KOPT-K1 (cell line): ENCODE measurements at regions not wholly inside any gene's neighbourhood (a gene's known extent, or its start where the extent isn't known, plus 50 kb on each side); places are given as distances from the start of the nearest gene placed in this dataset.

ENCODE experiments used
- H3K27ac ChIP-seq: fragments of 200-600 bp; sonication (generic); 2 replicates; pipeline ENCODE4 v1.5.1; 2016; ENCODE audit warnings: antibody characterized with exemption, mild to moderate bottlenecking, low read depth, low read length; ENCODE audit not compliant: poor library complexity, severe bottlenecking
- H3K36me3 ChIP-seq: fragments of 200-600 bp; sonication (generic); 2 replicates; pipeline ENCODE4 v1.5.1; 2017; ENCODE audit warnings: antibody characterized with exemption, mild to moderate bottlenecking, low read length, moderate library complexity; ENCODE audit not compliant: insufficient read depth
- H3K9me3 ChIP-seq: fragments of 200-600 bp; sonication (generic); 2 replicates; pipeline ENCODE4 v1.5.1; 2017; ENCODE audit warnings: antibody characterized with exemption, low read length, mild to moderate bottlenecking; ENCODE audit not compliant: insufficient read depth, poor library complexity, severe bottlenecking

- no peaks in the 10 kb centered on the region for H3K36me3 ChIP-seq
- H3K9me3 ChIP-seq = no peaks in the 10 kb centered on the region
- no peak overlapping the region for H3K27ac ChIP-seq
These were observed 392.7 kb upstream of the FANCL start for GRCh38 chr2:58633613-58634365.

GRCh38 chr2:58631986-58632385 lies 390.9 kb upstream of the FANCL start:
- H3K27ac ChIP-seq = no peak overlapping the region
- H3K36me3 ChIP-seq = no peaks in the 10 kb centered on the region
- H3K9me3 ChIP-seq = no peaks in the 10 kb centered on the region

DNA sequence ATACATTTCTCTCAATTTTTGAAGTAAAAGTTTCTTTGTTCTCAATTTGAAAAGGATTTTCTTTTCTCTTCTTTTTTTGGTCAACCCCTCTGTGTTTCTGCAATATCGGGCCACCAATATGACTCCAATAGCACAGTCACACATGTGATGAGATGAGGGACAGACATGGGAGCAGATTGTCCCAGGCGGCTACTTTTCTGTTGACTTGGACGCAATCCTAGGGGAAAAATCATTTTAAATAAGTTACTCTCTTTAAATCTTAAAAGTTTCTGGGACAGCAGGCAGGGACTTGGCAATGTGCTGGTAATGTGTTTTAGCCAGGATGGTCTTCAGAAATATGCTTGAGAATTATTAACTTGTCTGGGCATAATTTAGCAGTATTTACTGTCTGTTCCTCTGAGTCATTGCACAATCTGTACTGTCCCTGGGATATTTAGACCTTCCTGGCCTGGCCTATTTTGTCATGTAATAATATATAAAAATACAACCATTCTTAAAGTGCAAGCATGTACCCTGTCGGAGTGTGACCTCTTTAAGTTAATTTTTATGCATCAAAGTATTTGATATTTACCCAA lies 388.5 kb upstream of the FANCL start:
- H3K9me3 ChIP-seq = no peaks in the 10 kb centered on the region
- no peaks in the 10 kb centered on the region for H3K36me3 ChIP-seq
- H3K27ac ChIP-seq = no peak overlapping the region

DNA sequence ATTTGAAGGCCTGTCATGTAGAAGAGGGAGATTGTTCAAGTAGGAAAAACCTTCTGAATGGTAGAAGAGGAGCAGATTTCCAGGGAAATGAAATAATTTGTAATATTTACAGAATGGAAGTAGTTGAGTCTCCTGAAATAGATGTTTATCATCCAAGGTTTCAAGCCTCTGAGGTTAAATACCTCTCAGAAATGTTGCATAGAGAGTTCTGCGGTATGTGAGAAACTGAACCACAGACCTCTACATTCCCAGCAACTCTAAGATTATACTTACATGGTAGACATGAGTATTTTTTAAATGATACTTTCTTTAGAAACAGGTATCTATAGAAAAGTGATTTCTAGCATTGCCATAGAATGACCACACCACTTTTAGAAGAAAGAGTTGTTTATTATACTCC lies 379.8 kb upstream of the FANCL start:
- no peaks in the 10 kb centered on the region for H3K9me3 ChIP-seq
- no peaks in the 10 kb centered on the region for H3K36me3 ChIP-seq
- H3K27ac ChIP-seq = no peak overlapping the region

GRCh38 chr2:58620093-58620492 lies 379.0 kb upstream of the FANCL start:
- Histone ChIP-seq H3K27ac (no peak overlapping the region), H3K9me3 (no peaks in the 10 kb centered on the region), H3K36me3 (no peaks in the 10 kb centered on the region)

GRCh38 chr2:58616961-58617360 lies 375.8 kb upstream of the FANCL start:
- Histone ChIP-seq H3K9me3 (no peaks in the 10 kb centered on the region), H3K27ac (no peak overlapping the region), H3K36me3 (no peaks in the 10 kb centered on the region)

- no peak overlapping the region for H3K27ac ChIP-seq
- no peaks in the 10 kb centered on the region for H3K36me3 ChIP-seq
These were observed 373.1 kb upstream of the FANCL start for GRCh38 chr2:58614219-58614618.

DNA sequence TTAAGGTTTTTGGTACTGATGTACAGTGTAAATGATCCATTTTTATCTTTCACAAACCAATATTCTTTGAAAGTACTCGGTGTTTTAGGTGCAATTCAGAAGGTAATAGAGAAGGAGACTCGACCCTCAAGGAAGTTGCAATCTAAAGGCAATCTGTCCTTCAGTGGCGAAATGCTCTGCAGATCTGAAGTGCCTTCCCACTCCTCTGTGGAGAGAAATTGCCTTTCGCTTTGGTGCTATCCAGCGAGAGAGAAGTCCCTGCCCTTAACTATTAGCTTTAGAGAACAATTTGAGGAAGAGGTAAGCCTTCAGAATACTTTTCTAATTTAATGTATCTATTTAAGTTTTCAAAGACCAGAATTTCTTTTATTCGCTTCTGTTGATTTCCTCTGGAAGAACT lies 371.8 kb upstream of the FANCL start:
- no peak overlapping the region for H3K27ac ChIP-seq
- no peaks in the 10 kb centered on the region for H3K9me3 ChIP-seq
- H3K36me3 ChIP-seq = no peaks in the 10 kb centered on the region

More at GRCh38 chr2:58614219-58614618, 373.1 kb upstream of the FANCL start:
- no peaks in the 10 kb centered on the region for H3K9me3 ChIP-seq

DNA sequence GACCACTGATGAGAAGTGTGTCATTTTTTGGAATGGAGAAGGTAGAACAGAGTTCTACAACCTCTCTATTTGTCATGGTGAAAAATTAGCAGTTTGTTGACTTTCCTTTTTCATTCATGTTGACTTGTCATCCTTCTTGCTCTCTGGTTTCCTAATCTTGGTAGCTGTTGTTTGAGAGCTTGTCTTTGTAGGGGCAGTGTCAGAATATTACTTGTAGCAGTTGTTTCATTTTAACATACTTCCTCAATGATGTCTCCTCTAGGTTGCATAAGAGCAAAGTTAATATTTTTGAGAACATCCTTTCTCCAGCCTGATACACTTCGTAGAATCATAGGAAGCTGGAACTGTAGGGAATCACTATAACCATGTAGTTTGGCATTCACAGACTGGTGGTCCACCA lies 368.2 kb upstream of the FANCL start:
- H3K27ac ChIP-seq = no peak overlapping the region
- H3K36me3 ChIP-seq = no peaks in the 10 kb centered on the region
- no peaks in the 10 kb centered on the region for H3K9me3 ChIP-seq

GRCh38 chr2:58608146-58608545 lies 367.0 kb upstream of the FANCL start:
- Histone ChIP-seq H3K36me3 (no peaks in the 10 kb centered on the region), H3K9me3 (no peaks in the 10 kb centered on the region), H3K27ac (no peak overlapping the region)

DNA sequence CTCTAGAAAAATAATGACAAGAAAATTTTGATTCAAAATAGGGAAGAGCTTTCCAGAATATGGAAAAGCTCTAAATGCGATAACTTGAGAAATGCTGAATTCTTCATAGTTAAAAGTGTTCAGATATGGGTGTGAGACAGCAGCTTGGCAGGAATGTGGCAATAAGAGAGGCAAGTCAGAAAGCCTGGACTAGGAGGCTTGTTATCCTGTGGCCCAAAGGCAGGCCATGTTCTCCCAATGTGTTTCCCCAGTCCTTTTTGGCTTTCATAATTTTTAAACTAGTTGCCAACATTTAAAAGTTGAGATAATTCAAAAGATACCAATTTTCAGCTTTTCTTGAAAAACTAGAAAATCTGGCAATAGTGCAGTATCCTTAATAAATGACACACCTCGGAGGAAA lies 366.3 kb upstream of the FANCL start:
- Histone ChIP-seq H3K36me3 (no peaks in the 10 kb centered on the region), H3K9me3 (no peaks in the 10 kb centered on the region), H3K27ac (no peak overlapping the region)

- Histone ChIP-seq H3K27ac (no peak overlapping the region), H3K9me3 (no peaks in the 10 kb centered on the region)
These were observed 365.7 kb upstream of the FANCL start for GRCh38 chr2:58606799-58607198.

GRCh38 chr2:58604096-58604495 lies 363.0 kb upstream of the FANCL start:
- H3K36me3 ChIP-seq = no peaks in the 10 kb centered on the region
- H3K27ac ChIP-seq = no peak overlapping the region
- no peaks in the 10 kb centered on the region for H3K9me3 ChIP-seq

More at GRCh38 chr2:58606799-58607198, 365.7 kb upstream of the FANCL start:
- no peaks in the 10 kb centered on the region for H3K36me3 ChIP-seq

GRCh38 chr2:58601017-58601416 lies 359.9 kb upstream of the FANCL start:
- H3K36me3 ChIP-seq = no peaks in the 10 kb centered on the region
- no peak overlapping the region for H3K27ac ChIP-seq
- H3K9me3 ChIP-seq = no peaks in the 10 kb centered on the region

GRCh38 chr2:58598171-58598570 lies 357.0 kb upstream of the FANCL start:
- no peak overlapping the region for H3K27ac ChIP-seq
- H3K9me3 ChIP-seq = no peaks in the 10 kb centered on the region
- no peaks in the 10 kb centered on the region for H3K36me3 ChIP-seq

GRCh38 chr2:58595714-58596113 lies 354.6 kb upstream of the FANCL start:
- Histone ChIP-seq H3K27ac (no peak overlapping the region), H3K9me3 (no peaks in the 10 kb centered on the region), H3K36me3 (no peaks in the 10 kb centered on the region)
